ENCODE measurements at regions not wholly inside any gene's neighbourhood (a gene's known extent, or its start where the extent isn't known, plus 50 kb on each side); places are given as distances from the start of the nearest gene placed in this dataset.

DNA sequence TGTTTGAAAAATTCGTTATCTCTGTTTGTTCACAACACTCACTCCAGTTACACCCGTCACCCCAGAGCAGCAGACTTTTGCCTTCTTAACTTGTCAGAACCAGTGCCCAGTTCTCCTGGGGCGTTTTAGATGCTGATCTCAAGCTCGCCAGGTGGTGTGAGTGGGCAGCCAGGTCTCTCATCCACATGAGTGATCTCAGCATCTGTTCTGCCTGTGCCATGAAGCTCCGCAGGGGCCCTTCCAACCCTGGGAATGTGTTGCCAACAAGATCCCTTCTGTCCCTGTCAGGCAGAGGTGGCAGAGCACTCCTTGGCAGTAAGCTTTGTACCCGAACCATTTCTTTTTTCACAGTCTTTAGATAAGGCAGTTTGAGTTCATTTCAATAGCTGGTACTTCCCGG lies 896.5 kb downstream of the UQCRFS1 start:
- TF ChIP-seq, protein P1, sequence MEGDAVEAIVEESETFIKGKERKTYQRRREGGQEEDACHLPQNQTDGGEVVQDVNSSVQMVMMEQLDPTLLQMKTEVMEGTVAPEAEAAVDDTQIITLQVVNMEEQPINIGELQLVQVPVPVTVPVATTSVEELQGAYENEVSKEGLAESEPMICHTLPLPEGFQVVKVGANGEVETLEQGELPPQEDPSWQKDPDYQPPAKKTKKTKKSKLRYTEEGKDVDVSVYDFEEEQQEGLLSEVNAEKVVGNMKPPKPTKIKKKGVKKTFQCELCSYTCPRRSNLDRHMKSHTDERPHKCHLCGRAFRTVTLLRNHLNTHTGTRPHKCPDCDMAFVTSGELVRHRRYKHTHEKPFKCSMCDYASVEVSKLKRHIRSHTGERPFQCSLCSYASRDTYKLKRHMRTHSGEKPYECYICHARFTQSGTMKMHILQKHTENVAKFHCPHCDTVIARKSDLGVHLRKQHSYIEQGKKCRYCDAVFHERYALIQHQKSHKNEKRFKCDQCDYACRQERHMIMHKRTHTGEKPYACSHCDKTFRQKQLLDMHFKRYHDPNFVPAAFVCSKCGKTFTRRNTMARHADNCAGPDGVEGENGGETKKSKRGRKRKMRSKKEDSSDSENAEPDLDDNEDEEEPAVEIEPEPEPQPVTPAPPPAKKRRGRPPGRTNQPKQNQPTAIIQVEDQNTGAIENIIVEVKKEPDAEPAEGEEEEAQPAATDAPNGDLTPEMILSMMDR (IDR thresholded peaks at IDR 0.05), result no peak
- TF ChIP-seq POLR2AphosphoS5 (IDR thresholded peaks at IDR 0.05) (no peak), POLR2A (IDR thresholded peaks at IDR 0.05) (no peak), EP300 (IDR thresholded peaks at IDR 0.05) (no peak)

Data from sigmoid colon (tissue), 4 donors.